ENCODE measurements at regions not wholly inside any gene's neighbourhood (a gene's known extent, or its start where the extent isn't known, plus 50 kb on each side); places are given as distances from the start of the nearest gene placed in this dataset.

GRCh38 chr3:116863822-116864589 is 154.4 kb downstream of the TUSC7 start:
- Histone ChIP-seq H3K9me3 (no peaks in the 10 kb centered on the region), H3K27ac (ENCODE audit: low read depth in 2 of 2, low read length in 1 of 2) (peak overlapping the region in 1 of 2 experiments; percentile 86; a peak in 2 of 4 replicates), H3K79me2 (ENCODE audit: insufficient read depth) (no peaks in the 10 kb centered on the region), H3K4me3 (ENCODE audit: low read depth in 2 of 2, low read length in 1 of 2) (peak overlapping the region; percentile 60 to 70), H4K20me1 (ENCODE audit: insufficient read depth) (no peaks in the 10 kb centered on the region), H3K9me2 (no peaks in the 10 kb centered on the region), H2AFZ (ENCODE audit: low read depth) (peak overlapping the region; percentile 98), H3K4me2 (peak overlapping the region; percentile 87), H3F3A (replicated peaks; ENCODE audit: insufficient read depth) (no peaks in the 10 kb centered on the region), H3K9ac (peak overlapping the region; percentile 15; the same call in 1 of the 2 replicates), H3K27me3 (ENCODE audit: insufficient read depth) (no peaks in the 10 kb centered on the region), H3K36me3 (replicated peaks in 1 of 2; ENCODE audit: control insufficient read depth in 1 of 2, insufficient read depth in 2 of 2, low read length in 1 of 2) (no peaks in the 10 kb centered on the region), H3K4me1 (ENCODE audit: control insufficient read depth in 1 of 2, insufficient read depth in 2 of 2, low read depth in 1 of 2, low read length in 1 of 2) (peaks cover 0 to 16% of the 10 kb centered on the region in 2 experiments; a peak in 2 of 4 replicates)
- POLR2A ChIA-PET = no interaction called here
- CTCF ChIA-PET = interaction anchor here (0.6 to 4.9 kb wide), 36 partner anchors 8 to 1187 kb away, joined by 3 to 44 read pairs (median 4); no protein-coding TSS in a partner anchor
- 11% methylated on average over 16 of the region's 16 CpGs for WGBS (ENCODE audit: low lambda C conversion rate)
- DNase-seq = peak; percentile 21
- TF ChIP-seq CHD2 (IDR thresholded peaks at IDR 0.05; ENCODE audit: low read length, partially characterized antibody) (peak; percentile 29), MEF2A (IDR thresholded peaks at IDR 0.05; ENCODE audit: borderline replicate concordance, low read depth) (no peak), RAD21 (IDR thresholded peaks at IDR 0.05; ENCODE audit: low read length) (peak; percentile 94), RCOR1 (IDR thresholded peaks at IDR 0.05; ENCODE audit: low read length) (peak; percentile 9; the same call in 1 of the 2 replicates), GABPA (IDR thresholded peaks at IDR 0.05; ENCODE audit: low read depth) (no peak), MXI1 (IDR thresholded peaks at IDR 0.05; ENCODE audit: low read depth, low read length) (0 out of 2 replicates have a peak, but pooled peaks have one; percentile 43), FOSL2 (IDR thresholded peaks at IDR 0.05; ENCODE audit: borderline replicate concordance, low read depth) (0 out of 2 replicates have a peak, but pooled peaks have one; percentile 14), GATA2 (CRISPR knock-in tag; IDR thresholded peaks at IDR 0.05) (no peak), POLR2AphosphoS5 (IDR thresholded peaks at IDR 0.05; ENCODE audit: low read depth, low read length) (no peak), TCF12 (IDR thresholded peaks at IDR 0.05) (peak; percentile 30; the same call in 1 of the 2 replicates), SMC3 (IDR thresholded peaks at IDR 0.05; ENCODE audit: low read depth, low read length) (peak; percentile 83), NFIC (IDR thresholded peaks at IDR 0.05; ENCODE audit: borderline replicate concordance) (peak; percentile 44; the same call in 1 of the 2 replicates)
- TF ChIP-seq, protein P1, sequence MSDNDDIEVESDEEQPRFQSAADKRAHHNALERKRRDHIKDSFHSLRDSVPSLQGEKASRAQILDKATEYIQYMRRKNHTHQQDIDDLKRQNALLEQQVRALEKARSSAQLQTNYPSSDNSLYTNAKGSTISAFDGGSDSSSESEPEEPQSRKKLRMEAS (IDR thresholded peaks at IDR 0.05; ENCODE audit: low read depth) = 0 out of 2 replicates have a peak, but pooled peaks have one; percentile 22
- TF ChIP-seq, protein P2, sequence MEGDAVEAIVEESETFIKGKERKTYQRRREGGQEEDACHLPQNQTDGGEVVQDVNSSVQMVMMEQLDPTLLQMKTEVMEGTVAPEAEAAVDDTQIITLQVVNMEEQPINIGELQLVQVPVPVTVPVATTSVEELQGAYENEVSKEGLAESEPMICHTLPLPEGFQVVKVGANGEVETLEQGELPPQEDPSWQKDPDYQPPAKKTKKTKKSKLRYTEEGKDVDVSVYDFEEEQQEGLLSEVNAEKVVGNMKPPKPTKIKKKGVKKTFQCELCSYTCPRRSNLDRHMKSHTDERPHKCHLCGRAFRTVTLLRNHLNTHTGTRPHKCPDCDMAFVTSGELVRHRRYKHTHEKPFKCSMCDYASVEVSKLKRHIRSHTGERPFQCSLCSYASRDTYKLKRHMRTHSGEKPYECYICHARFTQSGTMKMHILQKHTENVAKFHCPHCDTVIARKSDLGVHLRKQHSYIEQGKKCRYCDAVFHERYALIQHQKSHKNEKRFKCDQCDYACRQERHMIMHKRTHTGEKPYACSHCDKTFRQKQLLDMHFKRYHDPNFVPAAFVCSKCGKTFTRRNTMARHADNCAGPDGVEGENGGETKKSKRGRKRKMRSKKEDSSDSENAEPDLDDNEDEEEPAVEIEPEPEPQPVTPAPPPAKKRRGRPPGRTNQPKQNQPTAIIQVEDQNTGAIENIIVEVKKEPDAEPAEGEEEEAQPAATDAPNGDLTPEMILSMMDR (IDR thresholded peaks at IDR 0.05) = peak; percentile 71
- TF ChIP-seq, protein P3, sequence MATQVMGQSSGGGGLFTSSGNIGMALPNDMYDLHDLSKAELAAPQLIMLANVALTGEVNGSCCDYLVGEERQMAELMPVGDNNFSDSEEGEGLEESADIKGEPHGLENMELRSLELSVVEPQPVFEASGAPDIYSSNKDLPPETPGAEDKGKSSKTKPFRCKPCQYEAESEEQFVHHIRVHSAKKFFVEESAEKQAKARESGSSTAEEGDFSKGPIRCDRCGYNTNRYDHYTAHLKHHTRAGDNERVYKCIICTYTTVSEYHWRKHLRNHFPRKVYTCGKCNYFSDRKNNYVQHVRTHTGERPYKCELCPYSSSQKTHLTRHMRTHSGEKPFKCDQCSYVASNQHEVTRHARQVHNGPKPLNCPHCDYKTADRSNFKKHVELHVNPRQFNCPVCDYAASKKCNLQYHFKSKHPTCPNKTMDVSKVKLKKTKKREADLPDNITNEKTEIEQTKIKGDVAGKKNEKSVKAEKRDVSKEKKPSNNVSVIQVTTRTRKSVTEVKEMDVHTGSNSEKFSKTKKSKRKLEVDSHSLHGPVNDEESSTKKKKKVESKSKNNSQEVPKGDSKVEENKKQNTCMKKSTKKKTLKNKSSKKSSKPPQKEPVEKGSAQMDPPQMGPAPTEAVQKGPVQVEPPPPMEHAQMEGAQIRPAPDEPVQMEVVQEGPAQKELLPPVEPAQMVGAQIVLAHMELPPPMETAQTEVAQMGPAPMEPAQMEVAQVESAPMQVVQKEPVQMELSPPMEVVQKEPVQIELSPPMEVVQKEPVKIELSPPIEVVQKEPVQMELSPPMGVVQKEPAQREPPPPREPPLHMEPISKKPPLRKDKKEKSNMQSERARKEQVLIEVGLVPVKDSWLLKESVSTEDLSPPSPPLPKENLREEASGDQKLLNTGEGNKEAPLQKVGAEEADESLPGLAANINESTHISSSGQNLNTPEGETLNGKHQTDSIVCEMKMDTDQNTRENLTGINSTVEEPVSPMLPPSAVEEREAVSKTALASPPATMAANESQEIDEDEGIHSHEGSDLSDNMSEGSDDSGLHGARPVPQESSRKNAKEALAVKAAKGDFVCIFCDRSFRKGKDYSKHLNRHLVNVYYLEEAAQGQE (IDR thresholded peaks at IDR 0.05; ENCODE audit: low read depth, low read length) = no peak
